WTC11 (cell line): ENCODE measurements at regions not wholly inside any gene's neighbourhood (a gene's known extent, or its start where the extent isn't known, plus 50 kb on each side); places are given as distances from the start of the nearest gene placed in this dataset.

Source experiments
- ATAC-seq: fragments of 200-7000 bp; cut with Tn5 transposase; 2 replicates; pipeline ENCODE4 v1.10.0; 2021; ENCODE audit warnings: mild to moderate bottlenecking, moderate library complexity
- CTCF ChIA-PET: fragments of 300-600 bp; sonication (Branson Sonifier 250); formaldehyde crosslinking; loops from one replicate; lab custom pipeline; 2021; ENCODE audit warnings: antibody characterized with exemption; lab: Charles Lee
- POLR2A ChIA-PET: fragments of 350-600 bp; sonication (Branson Sonifier 250); formaldehyde crosslinking; loops from one replicate; lab custom pipeline; 2021; ENCODE audit warnings: antibody characterized with exemption; lab: Charles Lee
- DNase-seq: peaks from one replicate; pipeline ENCODE4 v3.0.0; 2021; ENCODE audit warnings: low spot score
- H3K27ac Mint-ChIP-seq: 2 replicates; pipeline ENCODE4 v1.8.0; 2021; ENCODE audit warnings: mixed read lengths
- H3K27me3 Mint-ChIP-seq: 2 replicates; pipeline ENCODE4 v1.8.0; 2021; ENCODE audit warnings: low read depth, mild to moderate bottlenecking, moderate library complexity, mixed read lengths
- H3K36me3 Mint-ChIP-seq: 2 replicates; pipeline ENCODE4 v1.8.0; 2021; ENCODE audit warnings: mixed read lengths
- H3K4me1 Mint-ChIP-seq: 2 replicates; pipeline ENCODE4 v1.8.0; 2022; ENCODE audit warnings: mixed read lengths
- H3K4me3 Mint-ChIP-seq: 2 replicates; pipeline ENCODE4 v1.8.0; 2021; ENCODE audit warnings: mild to moderate bottlenecking, moderate library complexity, mixed read lengths
- H3K9me3 Mint-ChIP-seq: 2 replicates; pipeline ENCODE4 v1.8.0; 2021; ENCODE audit warnings: mixed read lengths
- ARID4B ChIP-seq: sonication (generic); formaldehyde crosslinking; IDR thresholded peaks from 2 replicates; pipeline ENCODE4 v1.8.0; 2023; ENCODE audit warnings: missing genetic modification reagents, mild to moderate bottlenecking, borderline replicate concordance
- CBFB ChIP-seq: sonication (generic); formaldehyde crosslinking; IDR thresholded peaks from 2 replicates; pipeline ENCODE4 v1.8.1; 2022; ENCODE audit warnings: mild to moderate bottlenecking, low read depth, missing genetic modification reagents
- CREM ChIP-seq: sonication (generic); formaldehyde crosslinking; IDR thresholded peaks from 2 replicates; pipeline ENCODE4 v1.8.1; 2022; ENCODE audit warnings: mild to moderate bottlenecking, missing genetic modification reagents, moderate library complexity
- FOXP1 ChIP-seq: sonication (generic); formaldehyde crosslinking; IDR thresholded peaks from 2 replicates; pipeline ENCODE4 v1.8.0; 2022; ENCODE audit warnings: missing genetic modification reagents, mild to moderate bottlenecking, moderate library complexity, borderline replicate concordance
- GRHL2 ChIP-seq: fragments of 250-450 bp; sonication (Bioruptor Pico); IDR thresholded peaks from 2 replicates; pipeline ENCODE4 v1.8.0; 2022; ENCODE audit warnings: mild to moderate bottlenecking, moderate library complexity; ENCODE audit not compliant: insufficient replicate concordance, severe bottlenecking
- KAT7 ChIP-seq: sonication (generic); formaldehyde crosslinking; IDR thresholded peaks from 2 replicates; pipeline ENCODE4 v1.8.1; 2023; ENCODE audit warnings: missing genetic modification reagents, mild to moderate bottlenecking, borderline replicate concordance
- NFATC4 ChIP-seq: fragments of 250-450 bp; sonication (Bioruptor Pico); IDR thresholded peaks from 2 replicates; pipeline ENCODE4 v1.9.0; 2021; ENCODE audit warnings: mild to moderate bottlenecking
- NR2C2 ChIP-seq: sonication (generic); formaldehyde crosslinking; IDR thresholded peaks from 2 replicates; pipeline ENCODE4 v1.8.0; 2022; ENCODE audit warnings: mild to moderate bottlenecking, missing genetic modification reagents
- PRDM15 ChIP-seq: sonication (generic); formaldehyde crosslinking; IDR thresholded peaks from 2 replicates; pipeline ENCODE4 v1.8.0; 2022; ENCODE audit warnings: missing genetic modification reagents
- PRRX2 ChIP-seq: fragments of 250-450 bp; sonication (Bioruptor Pico); IDR thresholded peaks from 2 replicates; pipeline ENCODE4 v1.8.0; 2021; ENCODE audit warnings: mild to moderate bottlenecking
- SOX15 ChIP-seq: fragments of 250-450 bp; sonication (Bioruptor Pico); IDR thresholded peaks from 2 replicates; pipeline ENCODE4 v1.9.0; 2021; ENCODE audit warnings: mild to moderate bottlenecking
- TP53 ChIP-seq: sonication (generic); formaldehyde crosslinking; IDR thresholded peaks from 2 replicates; pipeline ENCODE4 v1.8.1; 2023; ENCODE audit warnings: mild to moderate bottlenecking, missing genetic modification reagents
- ZNF263 ChIP-seq: sonication (generic); formaldehyde crosslinking; IDR thresholded peaks from 2 replicates; pipeline ENCODE4 v1.8.1; 2022; ENCODE audit warnings: low read depth, mild to moderate bottlenecking, moderate library complexity, missing genetic modification reagents
- TF ChIP-seq, protein P1 (sequence below): sonication (generic); formaldehyde crosslinking; IDR thresholded peaks from 2 replicates; pipeline ENCODE4 v1.8.0; 2022; ENCODE audit warnings: mild to moderate bottlenecking, missing genetic modification reagents
- TF ChIP-seq, protein P2 (sequence below): sonication (generic); formaldehyde crosslinking; IDR thresholded peaks from 2 replicates; pipeline ENCODE4 v1.8.1; 2023; ENCODE audit warnings: mild to moderate bottlenecking, missing genetic modification reagents
- TF ChIP-seq, protein P3 (sequence below): fragments of 250-450 bp; sonication (Bioruptor Pico); IDR thresholded peaks from 2 replicates; pipeline ENCODE4 v1.9.0; 2021; ENCODE audit warnings: mild to moderate bottlenecking, borderline replicate concordance

DNA sequence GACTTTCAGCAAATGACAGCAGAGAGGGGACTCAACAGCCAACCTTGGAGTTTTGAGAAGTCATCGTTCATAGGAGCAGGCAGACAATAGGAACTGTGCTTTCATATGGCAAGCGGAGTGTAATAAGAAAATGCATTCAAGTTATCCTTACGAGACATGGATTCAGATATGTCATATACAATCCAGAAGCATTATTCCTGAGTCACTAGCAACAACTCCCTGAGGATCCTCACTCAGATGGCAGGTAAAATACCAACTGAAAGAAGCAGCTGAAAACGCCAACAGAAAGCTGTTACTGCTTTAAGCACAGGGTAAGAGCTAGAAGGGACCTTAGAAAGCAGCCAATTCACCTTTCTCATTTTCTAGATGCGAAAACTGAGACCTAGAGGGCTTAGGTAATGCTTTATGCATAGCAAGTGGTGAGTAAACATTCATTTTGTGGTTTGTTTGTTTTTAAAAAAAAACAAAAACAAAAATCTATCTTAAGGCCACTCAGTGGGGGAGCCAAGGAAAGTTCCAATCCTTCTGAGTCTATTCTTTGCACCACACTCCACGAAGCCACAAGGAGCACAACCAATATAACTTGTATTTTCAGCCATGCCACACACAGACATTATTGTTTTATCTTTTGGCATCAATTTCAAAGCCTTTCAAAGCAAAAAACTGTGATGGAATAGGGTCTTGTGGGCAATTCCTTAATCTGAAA is 89.1 kb upstream of the RIOK3 start:
- POLR2A ChIA-PET: no interaction called here
- Mint-ChIP-seq H3K27ac (peak overlapping the region; percentile 65; the same call in 1 of the 2 replicates), H3K4me3 (no peak overlapping the region), H3K27me3 (no peaks in the 10 kb centered on the region), H3K9me3 (peaks cover 8% of the 10 kb centered on the region)
- CTCF ChIA-PET: interaction anchor here (0.7 kb wide), 1 partner anchor 156 kb away, joined by 3 read pairs; no protein-coding TSS in a partner anchor
- no peak for TF ChIP-seq KAT7 (CRISPR knock-in tag)
- no peak for TF ChIP-seq TP53 (CRISPR knock-in tag)
- no peak for TF ChIP-seq NFATC4 (CRISPR knock-in tag)
- TF ChIP-seq ZNF263 (CRISPR knock-in tag): no peak
- no peak for TF ChIP-seq NR2C2 (CRISPR knock-in tag)
- TF ChIP-seq, protein P1, sequence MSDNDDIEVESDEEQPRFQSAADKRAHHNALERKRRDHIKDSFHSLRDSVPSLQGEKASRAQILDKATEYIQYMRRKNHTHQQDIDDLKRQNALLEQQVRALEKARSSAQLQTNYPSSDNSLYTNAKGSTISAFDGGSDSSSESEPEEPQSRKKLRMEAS (CRISPR knock-in tag): no peak
- no peak for TF ChIP-seq CREM (CRISPR knock-in tag)
- no peak for TF ChIP-seq PRRX2 (CRISPR knock-in tag)
- no peak for TF ChIP-seq PRDM15
- TF ChIP-seq GRHL2 (CRISPR knock-in tag): no peak
- no peak for TF ChIP-seq CBFB (CRISPR knock-in tag)
- TF ChIP-seq, protein P2, sequence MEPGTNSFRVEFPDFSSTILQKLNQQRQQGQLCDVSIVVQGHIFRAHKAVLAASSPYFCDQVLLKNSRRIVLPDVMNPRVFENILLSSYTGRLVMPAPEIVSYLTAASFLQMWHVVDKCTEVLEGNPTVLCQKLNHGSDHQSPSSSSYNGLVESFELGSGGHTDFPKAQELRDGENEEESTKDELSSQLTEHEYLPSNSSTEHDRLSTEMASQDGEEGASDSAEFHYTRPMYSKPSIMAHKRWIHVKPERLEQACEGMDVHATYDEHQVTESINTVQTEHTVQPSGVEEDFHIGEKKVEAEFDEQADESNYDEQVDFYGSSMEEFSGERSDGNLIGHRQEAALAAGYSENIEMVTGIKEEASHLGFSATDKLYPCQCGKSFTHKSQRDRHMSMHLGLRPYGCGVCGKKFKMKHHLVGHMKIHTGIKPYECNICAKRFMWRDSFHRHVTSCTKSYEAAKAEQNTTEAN (CRISPR knock-in tag): no peak
- no peak for TF ChIP-seq SOX15 (CRISPR knock-in tag)
- TF ChIP-seq FOXP1 (CRISPR knock-in tag): no peak
- TF ChIP-seq ARID4B (CRISPR knock-in tag): no peak
- TF ChIP-seq, protein P3, sequence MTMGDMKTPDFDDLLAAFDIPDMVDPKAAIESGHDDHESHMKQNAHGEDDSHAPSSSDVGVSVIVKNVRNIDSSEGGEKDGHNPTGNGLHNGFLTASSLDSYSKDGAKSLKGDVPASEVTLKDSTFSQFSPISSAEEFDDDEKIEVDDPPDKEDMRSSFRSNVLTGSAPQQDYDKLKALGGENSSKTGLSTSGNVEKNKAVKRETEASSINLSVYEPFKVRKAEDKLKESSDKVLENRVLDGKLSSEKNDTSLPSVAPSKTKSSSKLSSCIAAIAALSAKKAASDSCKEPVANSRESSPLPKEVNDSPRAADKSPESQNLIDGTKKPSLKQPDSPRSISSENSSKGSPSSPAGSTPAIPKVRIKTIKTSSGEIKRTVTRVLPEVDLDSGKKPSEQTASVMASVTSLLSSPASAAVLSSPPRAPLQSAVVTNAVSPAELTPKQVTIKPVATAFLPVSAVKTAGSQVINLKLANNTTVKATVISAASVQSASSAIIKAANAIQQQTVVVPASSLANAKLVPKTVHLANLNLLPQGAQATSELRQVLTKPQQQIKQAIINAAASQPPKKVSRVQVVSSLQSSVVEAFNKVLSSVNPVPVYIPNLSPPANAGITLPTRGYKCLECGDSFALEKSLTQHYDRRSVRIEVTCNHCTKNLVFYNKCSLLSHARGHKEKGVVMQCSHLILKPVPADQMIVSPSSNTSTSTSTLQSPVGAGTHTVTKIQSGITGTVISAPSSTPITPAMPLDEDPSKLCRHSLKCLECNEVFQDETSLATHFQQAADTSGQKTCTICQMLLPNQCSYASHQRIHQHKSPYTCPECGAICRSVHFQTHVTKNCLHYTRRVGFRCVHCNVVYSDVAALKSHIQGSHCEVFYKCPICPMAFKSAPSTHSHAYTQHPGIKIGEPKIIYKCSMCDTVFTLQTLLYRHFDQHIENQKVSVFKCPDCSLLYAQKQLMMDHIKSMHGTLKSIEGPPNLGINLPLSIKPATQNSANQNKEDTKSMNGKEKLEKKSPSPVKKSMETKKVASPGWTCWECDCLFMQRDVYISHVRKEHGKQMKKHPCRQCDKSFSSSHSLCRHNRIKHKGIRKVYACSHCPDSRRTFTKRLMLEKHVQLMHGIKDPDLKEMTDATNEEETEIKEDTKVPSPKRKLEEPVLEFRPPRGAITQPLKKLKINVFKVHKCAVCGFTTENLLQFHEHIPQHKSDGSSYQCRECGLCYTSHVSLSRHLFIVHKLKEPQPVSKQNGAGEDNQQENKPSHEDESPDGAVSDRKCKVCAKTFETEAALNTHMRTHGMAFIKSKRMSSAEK (CRISPR knock-in tag): no peak
- TF ChIP-seq, all 79 proteins: peak for 0
- Mint-ChIP-seq H3K36me3 (peaks cover 18% of the 10 kb centered on the region), H3K4me1 (peaks cover 6% of the 10 kb centered on the region; the same call in 1 of the 2 replicates)
- ATAC-seq (no peak), DNase-seq (no peak)
